Gastrocnemius medialis (tissue), 4 donors: ENCODE measurements at regions not wholly inside any gene's neighbourhood (a gene's known extent, or its start where the extent isn't known, plus 50 kb on each side); places are given as distances from the start of the nearest gene placed in this dataset.
"Not testable (repeated sequence)": the region's sequence is repeated elsewhere in the genome, so short reads cannot be mapped to it uniquely, and the experiment has no call there.

Source experiments
- ATAC-seq, 2 donors: fragments of 150-250 bp; one replicate each; pipeline ENCODE4 v1.9.1; 2016
- DNase-seq, 2 donors: peaks; one replicate each; pipeline ENCODE4 v3.0.0-alpha.2; 2019
- H3K27ac ChIP-seq, 4 donors: fragments of 200-600 bp; sonication (generic); 1 replicate in 1 of 4; 2 replicates in 3 of 4; pipeline ENCODE4 v1.5.1; 2016 to 2018; ENCODE audit warnings: mild to moderate bottlenecking in 2 of 4, moderate library complexity in 1 of 4
- H3K27me3 ChIP-seq, 3 donors: fragments of 200-600 bp; sonication (generic) in 2 of 3; 1 replicate in 1 of 3; 2 replicates in 2 of 3; pipeline versions ENCODE4 v1.5.1 to v1.6.0; 2016 to 2019; ENCODE audit warnings: mild to moderate bottlenecking in 1 of 3, moderate library complexity in 1 of 3
- H3K36me3 ChIP-seq, 2 donors: fragments of 200-600 bp; sonication (generic) in 1 of 2; one replicate each; pipeline ENCODE4 v1.5.1; 2017 to 2018
- H3K4me1 ChIP-seq, 2 donors: fragments of 200-600 bp; sonication (generic) in 1 of 2; one replicate each; pipeline ENCODE4 v1.5.1; 2016 to 2017; ENCODE audit warnings: mild to moderate bottlenecking in 2 of 2
- H3K4me3 ChIP-seq, 4 donors: fragments of 200-600 bp; sonication (generic) in 3 of 4; 1 replicate in 1 of 4; 2 replicates in 3 of 4; pipeline ENCODE4 v1.5.1; 2016 to 2019; ENCODE audit warnings: mild to moderate bottlenecking in 2 of 4
- H3K9me3 ChIP-seq, 3 donors: fragments of 200-600 bp; sonication (generic) in 2 of 3; 1 replicate in 1 of 3; 2 replicates in 2 of 3; pipeline ENCODE4 v1.5.1; 2016 to 2019
- CTCF ChIP-seq, 5 experiments: fragments of 450-650 bp in 3 of 5; fragments of 200-600 bp in 2 of 5; sonication (generic) in 2 of 5; IDR thresholded peaks in 4 of 5; conservative IDR thresholded peaks in 1 of 5; 1 replicate in 4 of 5; 2 replicates in 1 of 5; pipeline ENCODE4 v1.5.1; 2016 to 2019; ENCODE audit warnings: antibody characterized with exemption in 5 of 5, mild to moderate bottlenecking in 3 of 5, moderate library complexity in 3 of 5
- POLR2A ChIP-seq, 2 donors: fragments of 450-650 bp; IDR thresholded peaks; one replicate each; pipeline ENCODE4 v1.6.1; 2017; ENCODE audit warnings: antibody characterized with exemption in 2 of 2, mild to moderate bottlenecking in 2 of 2, moderate library complexity in 2 of 2
- in situ Hi-C, 4 donors: fragments of 200-750 bp; cut with MboI; loops; one replicate each; pipeline versions ENCODE4 v1.15.0 to v1.8.0; 2017; ENCODE audit warnings: low sequenced_read_pairs in 4 of 4
- intact Hi-C: fragments of 100-400 bp; cut with DNase I; formaldehyde crosslinking; loops from one replicate; pipeline ENCODE4 v1.15.1; 2023; ENCODE audit warnings: low total_unique reads

GRCh38 chr3:13228584-13228983 is 155.4 kb upstream of the IQSEC1 start:
- no peak overlapping the region for H3K27ac ChIP-seq
- intact Hi-C loops (no loop called here), in situ Hi-C loops (no loop called here)
- peaks cover 0 to 4% of the 10 kb centered on the region in 2 donors for H3K4me1 ChIP-seq
- no peaks in the 10 kb centered on the region for H3K36me3 ChIP-seq
- H3K4me3 ChIP-seq: no peak overlapping the region
- DNase-seq (no peak), ATAC-seq (no peak)
- no peaks in the 10 kb centered on the region for H3K27me3 ChIP-seq
- H3K9me3 ChIP-seq: no peaks in the 10 kb centered on the region
- TF ChIP-seq CTCF (IDR thresholded peaks at IDR 0.05 in 4 of 5, conservative IDR thresholded peaks at IDR 0.05 in 1 of 5) (no peak), POLR2A (IDR thresholded peaks at IDR 0.05) (no peak)

GRCh38 chr3:13228169-13228568 is 154.9 kb upstream of the IQSEC1 start:
- H3K36me3 ChIP-seq, in situ Hi-C loops, ATAC-seq, H3K27me3 ChIP-seq, H3K4me3 ChIP-seq, DNase-seq, H3K4me1 ChIP-seq, H3K9me3 ChIP-seq, intact Hi-C loops: not testable (repeated sequence)
- H3K27ac ChIP-seq: peak overlapping the region in 1 of 4 donors; percentile 52

GRCh38 chr3:13227315-13228165 is 154.3 kb upstream of the IQSEC1 start:
- peak overlapping the region in 2 of 4 donors; percentile 31 to 52 for H3K27ac ChIP-seq
- H3K36me3 ChIP-seq: no peaks in the 10 kb centered on the region
- ATAC-seq: no peak
- H3K9me3 ChIP-seq: no peaks in the 10 kb centered on the region
- no peaks in the 10 kb centered on the region for H3K27me3 ChIP-seq
- H3K4me1 ChIP-seq: peaks cover 0 to 4% of the 10 kb centered on the region in 2 donors
- in situ Hi-C loops (no loop called here), intact Hi-C loops (no loop called here)
- no peak for DNase-seq
- no peak overlapping the region for H3K4me3 ChIP-seq
- TF ChIP-seq POLR2A (IDR thresholded peaks at IDR 0.05) (no peak), CTCF (IDR thresholded peaks at IDR 0.05 in 4 of 5, conservative IDR thresholded peaks at IDR 0.05 in 1 of 5) (no peak)

GRCh38 chr3:13224967-13225366 is 151.7 kb upstream of the IQSEC1 start:
- H3K27me3 ChIP-seq: no peaks in the 10 kb centered on the region
- no peak overlapping the region for H3K27ac ChIP-seq
- H3K9me3 ChIP-seq: no peaks in the 10 kb centered on the region
- no peak overlapping the region for H3K4me3 ChIP-seq
- ATAC-seq: no peak
- intact Hi-C loops (no loop called here), in situ Hi-C loops (no loop called here)
- H3K4me1 ChIP-seq: peaks cover 0 to 4% of the 10 kb centered on the region in 2 donors
- no peaks in the 10 kb centered on the region for H3K36me3 ChIP-seq
- TF ChIP-seq POLR2A (IDR thresholded peaks at IDR 0.05) (no peak), CTCF (IDR thresholded peaks at IDR 0.05 in 4 of 5, conservative IDR thresholded peaks at IDR 0.05 in 1 of 5) (no peak)
- DNase-seq: no peak

- DNase-seq: no peak
Measured at GRCh38 chr3:13223574-13224237, 150.5 kb upstream of the IQSEC1 start.

More at GRCh38 chr3:13223574-13224237, 150.5 kb upstream of the IQSEC1 start:
- in situ Hi-C loops: no loop called here
- TF ChIP-seq POLR2A (IDR thresholded peaks at IDR 0.05) (no peak), CTCF (IDR thresholded peaks at IDR 0.05 in 4 of 5, conservative IDR thresholded peaks at IDR 0.05 in 1 of 5) (no peak)
- no peaks in the 10 kb centered on the region for H3K27me3 ChIP-seq
- ATAC-seq: no peak
- H3K27ac ChIP-seq: no peak overlapping the region
- H3K9me3 ChIP-seq: no peaks in the 10 kb centered on the region
- intact Hi-C loops: no loop called here
- H3K4me1 ChIP-seq: peaks cover 0 to 7% of the 10 kb centered on the region in 2 donors
- no peak overlapping the region for H3K4me3 ChIP-seq
- no peaks in the 10 kb centered on the region for H3K36me3 ChIP-seq
